ENCODE measurements at regions not wholly inside any gene's neighbourhood (a gene's known extent, or its start where the extent isn't known, plus 50 kb on each side); places are given as distances from the start of the nearest gene placed in this dataset.
"Not testable (repeated sequence)": the region's sequence is repeated elsewhere in the genome, so short reads cannot be mapped to it uniquely, and the experiment has no call there.

DNA sequence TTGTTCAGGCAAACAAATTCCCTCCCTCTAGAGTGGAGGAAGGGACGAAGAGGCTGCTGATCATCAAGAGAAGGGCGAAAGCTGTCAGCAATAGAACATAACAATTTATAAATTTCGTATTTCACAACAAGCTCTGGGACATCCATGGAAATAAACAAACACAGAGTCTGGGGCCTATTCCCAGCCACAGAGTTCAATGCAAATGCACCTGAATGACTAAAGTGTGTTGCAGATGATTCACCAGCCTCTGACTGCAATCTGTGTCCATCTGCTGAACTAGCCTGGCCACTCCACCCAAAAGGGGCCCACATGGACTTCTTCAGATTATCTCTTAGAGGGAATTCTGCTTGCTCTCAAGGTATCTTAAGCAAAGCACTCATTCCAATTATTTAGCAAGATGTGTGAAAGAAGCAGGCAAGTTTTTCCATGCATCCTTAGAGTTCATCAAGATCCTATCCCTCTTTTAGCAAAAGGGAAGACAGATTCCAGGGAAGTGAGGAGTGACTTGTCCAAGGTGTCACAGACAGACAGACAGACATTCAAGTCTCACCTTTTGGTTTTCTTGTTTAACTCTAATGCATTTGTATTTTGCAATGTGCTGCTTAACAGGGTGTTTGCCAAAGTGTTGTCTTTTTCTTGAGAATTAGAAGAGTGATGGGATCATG, 307.8 kb upstream of the PAPPA start:
- H3K36me3 ChIP-seq (ENCODE audit: control insufficient read depth, insufficient read depth, low read length) = no peaks in the 10 kb centered on the region
- DNase-seq (ENCODE audit: extremely low read depth, insufficient read length) = no peak

DNA sequence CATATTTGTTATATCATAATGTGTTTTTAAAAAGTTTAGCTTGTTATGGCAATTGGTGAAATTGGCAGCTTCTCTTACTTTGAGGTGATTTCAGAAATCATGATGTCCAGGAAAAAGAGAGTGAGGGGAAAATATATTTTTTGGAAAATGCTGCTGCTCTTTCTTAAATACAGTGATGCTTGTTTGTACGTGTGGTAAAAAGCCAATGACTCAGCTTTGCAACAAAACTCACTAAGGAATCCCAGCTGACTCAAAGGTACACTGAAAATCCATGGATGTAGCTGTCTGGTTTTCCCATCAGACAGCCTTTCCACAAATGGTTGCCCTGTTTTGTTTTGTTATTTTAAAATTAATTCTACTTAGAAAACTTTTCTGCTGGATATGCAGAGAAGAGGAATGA, 306.4 kb upstream of the PAPPA start:
- no peaks in the 10 kb centered on the region for H3K36me3 ChIP-seq (ENCODE audit: control insufficient read depth, insufficient read depth, low read length)
- no peak for DNase-seq (ENCODE audit: extremely low read depth, insufficient read length)
- TF ChIP-seq, protein P1, sequence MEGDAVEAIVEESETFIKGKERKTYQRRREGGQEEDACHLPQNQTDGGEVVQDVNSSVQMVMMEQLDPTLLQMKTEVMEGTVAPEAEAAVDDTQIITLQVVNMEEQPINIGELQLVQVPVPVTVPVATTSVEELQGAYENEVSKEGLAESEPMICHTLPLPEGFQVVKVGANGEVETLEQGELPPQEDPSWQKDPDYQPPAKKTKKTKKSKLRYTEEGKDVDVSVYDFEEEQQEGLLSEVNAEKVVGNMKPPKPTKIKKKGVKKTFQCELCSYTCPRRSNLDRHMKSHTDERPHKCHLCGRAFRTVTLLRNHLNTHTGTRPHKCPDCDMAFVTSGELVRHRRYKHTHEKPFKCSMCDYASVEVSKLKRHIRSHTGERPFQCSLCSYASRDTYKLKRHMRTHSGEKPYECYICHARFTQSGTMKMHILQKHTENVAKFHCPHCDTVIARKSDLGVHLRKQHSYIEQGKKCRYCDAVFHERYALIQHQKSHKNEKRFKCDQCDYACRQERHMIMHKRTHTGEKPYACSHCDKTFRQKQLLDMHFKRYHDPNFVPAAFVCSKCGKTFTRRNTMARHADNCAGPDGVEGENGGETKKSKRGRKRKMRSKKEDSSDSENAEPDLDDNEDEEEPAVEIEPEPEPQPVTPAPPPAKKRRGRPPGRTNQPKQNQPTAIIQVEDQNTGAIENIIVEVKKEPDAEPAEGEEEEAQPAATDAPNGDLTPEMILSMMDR (IDR thresholded peaks at IDR 0.05; ENCODE audit: insufficient read depth, low read length, poor library complexity, severe bottlenecking) = no peak
- no peaks in the 10 kb centered on the region for H3K27me3 ChIP-seq (replicated peaks; ENCODE audit: control insufficient read depth, insufficient read depth, low read length)
- no peak overlapping the region for H3K4me3 ChIP-seq (replicated peaks; ENCODE audit: low read depth, low read length)

More for the DNA sequence above, 307.8 kb upstream of the PAPPA start:
- H3K4me3 ChIP-seq (replicated peaks; ENCODE audit: low read depth, low read length) = no peak overlapping the region
- no peaks in the 10 kb centered on the region for H3K27me3 ChIP-seq (replicated peaks; ENCODE audit: control insufficient read depth, insufficient read depth, low read length)
- TF ChIP-seq, protein P1 (IDR thresholded peaks at IDR 0.05; ENCODE audit: insufficient read depth, low read length, poor library complexity, severe bottlenecking) = no peak

DNA sequence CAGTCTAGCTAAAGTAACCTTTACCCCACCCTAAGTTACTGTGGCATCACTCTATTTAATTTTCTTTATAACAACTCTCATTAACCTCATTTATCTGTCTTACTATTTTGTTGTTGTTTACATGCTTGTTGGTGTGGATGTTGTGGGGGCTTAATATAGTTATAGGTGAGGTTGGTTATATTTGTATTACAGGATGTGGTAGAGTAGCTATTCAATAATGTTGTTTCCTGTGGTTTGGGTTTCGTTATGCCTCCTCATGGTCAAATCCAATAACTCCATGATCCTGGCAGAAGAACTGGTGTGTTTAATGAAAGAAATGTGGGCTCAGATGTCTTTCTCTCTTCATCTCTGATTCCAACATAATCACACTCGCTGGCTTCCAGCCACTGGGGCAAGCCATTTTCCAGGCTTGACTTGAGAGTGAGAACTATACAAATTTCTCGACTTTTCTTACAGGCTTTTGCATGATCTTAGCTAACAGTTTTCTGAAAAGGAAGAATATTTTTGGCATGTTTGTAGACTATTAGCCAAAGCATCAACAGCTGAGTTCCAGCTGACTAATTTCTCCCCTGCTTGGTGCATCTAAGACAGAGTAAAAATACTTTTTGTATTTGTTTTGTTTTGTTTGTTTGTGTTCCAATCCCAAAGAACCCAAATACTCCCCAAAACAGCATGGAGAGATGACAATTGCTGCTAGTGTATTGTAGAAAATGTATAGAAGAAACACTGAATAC, 303.7 kb upstream of the PAPPA start:
- Histone ChIP-seq H3K36me3 (ENCODE audit: control insufficient read depth, insufficient read depth, low read length) (no peaks in the 10 kb centered on the region), H3K27me3 (replicated peaks; ENCODE audit: control insufficient read depth, insufficient read depth, low read length) (no peaks in the 10 kb centered on the region), H3K4me3 (replicated peaks; ENCODE audit: low read depth, low read length) (no peak overlapping the region)
- DNase-seq (ENCODE audit: extremely low read depth, insufficient read length) = no peak
- TF ChIP-seq, protein P1 (IDR thresholded peaks at IDR 0.05; ENCODE audit: insufficient read depth, low read length, poor library complexity, severe bottlenecking) = no peak

DNA sequence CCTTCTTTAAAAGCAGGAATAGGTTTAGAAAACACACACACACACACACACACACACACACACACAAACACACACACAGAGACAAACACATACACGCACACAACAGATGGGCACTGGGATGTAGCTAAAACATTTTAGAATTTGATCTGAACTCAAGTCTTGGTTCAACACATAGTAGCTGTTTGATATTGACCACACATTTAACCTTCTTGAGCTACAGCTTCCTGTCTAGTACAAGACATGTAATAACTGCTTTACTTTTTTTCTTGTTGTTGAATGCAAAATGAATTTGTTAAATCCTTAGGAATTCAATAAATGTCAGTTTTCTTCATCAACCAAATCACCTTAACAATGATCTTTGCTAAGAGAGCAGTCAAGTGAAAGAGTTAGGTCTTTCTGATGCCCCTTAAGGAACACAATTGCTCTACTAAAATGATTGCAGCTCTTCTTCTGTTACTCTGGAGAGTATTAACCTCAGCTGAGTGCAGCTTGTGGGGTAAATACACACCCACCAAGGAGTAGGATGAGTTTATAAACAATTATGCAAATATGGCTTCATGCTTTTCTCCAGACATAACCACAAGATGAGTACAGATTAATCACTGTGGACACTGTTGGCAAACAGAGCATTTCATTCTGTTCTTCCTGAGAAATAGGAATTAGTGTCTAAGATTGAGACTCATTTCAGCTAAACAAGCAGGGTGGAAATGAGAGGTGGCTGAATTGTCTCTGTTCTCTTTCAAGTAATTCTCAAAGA, 302.9 kb upstream of the PAPPA start:
- Histone ChIP-seq H3K36me3 (ENCODE audit: control insufficient read depth, insufficient read depth, low read length) (no peaks in the 10 kb centered on the region), H3K4me3 (replicated peaks; ENCODE audit: low read depth, low read length) (no peak overlapping the region), H3K27me3 (replicated peaks; ENCODE audit: control insufficient read depth, insufficient read depth, low read length) (no peaks in the 10 kb centered on the region)
- TF ChIP-seq, protein P1 (IDR thresholded peaks at IDR 0.05; ENCODE audit: insufficient read depth, low read length, poor library complexity, severe bottlenecking) = no peak
- no peak for DNase-seq (ENCODE audit: extremely low read depth, insufficient read length)

DNA sequence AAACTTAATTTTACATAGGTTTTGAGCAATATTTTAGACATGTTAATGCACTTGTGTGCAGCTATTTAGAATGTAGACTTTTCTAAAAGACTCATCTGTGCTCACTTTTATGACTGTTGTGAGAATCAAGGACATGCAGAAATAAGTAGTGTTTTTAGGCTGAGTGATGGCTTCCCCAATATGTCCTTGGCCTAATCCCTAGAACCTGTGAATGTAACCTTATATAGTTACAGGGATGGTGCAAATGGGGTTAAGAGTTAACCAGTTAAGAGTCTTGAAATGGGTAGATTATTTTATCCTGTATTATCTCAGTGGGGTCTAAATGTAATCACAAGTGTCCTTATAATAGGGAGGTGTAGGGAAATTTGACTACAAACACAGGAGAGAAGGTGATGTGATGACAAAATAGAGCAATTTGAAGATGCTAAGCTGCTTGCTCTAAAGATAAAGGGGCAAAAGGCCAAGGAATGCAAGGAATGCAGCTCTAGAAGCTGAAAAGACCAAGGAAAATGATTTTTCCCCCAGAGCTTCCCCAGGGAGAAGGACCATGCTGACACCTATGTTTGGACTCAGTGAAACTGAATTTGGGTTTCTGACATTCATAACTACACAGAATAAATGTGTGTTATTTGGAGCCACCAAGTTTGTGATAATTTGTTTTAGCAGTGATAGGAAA, 298.0 kb upstream of the PAPPA start:
- Histone ChIP-seq H3K36me3 (ENCODE audit: control insufficient read depth, insufficient read depth, low read length) (no peaks in the 10 kb centered on the region), H3K27me3 (replicated peaks; ENCODE audit: control insufficient read depth, insufficient read depth, low read length) (no peaks in the 10 kb centered on the region), H3K4me3 (replicated peaks; ENCODE audit: low read depth, low read length) (no peak overlapping the region)
- TF ChIP-seq, protein P1 (IDR thresholded peaks at IDR 0.05; ENCODE audit: insufficient read depth, low read length, poor library complexity, severe bottlenecking) = no peak
- no peak for DNase-seq (ENCODE audit: extremely low read depth, insufficient read length)

DNA sequence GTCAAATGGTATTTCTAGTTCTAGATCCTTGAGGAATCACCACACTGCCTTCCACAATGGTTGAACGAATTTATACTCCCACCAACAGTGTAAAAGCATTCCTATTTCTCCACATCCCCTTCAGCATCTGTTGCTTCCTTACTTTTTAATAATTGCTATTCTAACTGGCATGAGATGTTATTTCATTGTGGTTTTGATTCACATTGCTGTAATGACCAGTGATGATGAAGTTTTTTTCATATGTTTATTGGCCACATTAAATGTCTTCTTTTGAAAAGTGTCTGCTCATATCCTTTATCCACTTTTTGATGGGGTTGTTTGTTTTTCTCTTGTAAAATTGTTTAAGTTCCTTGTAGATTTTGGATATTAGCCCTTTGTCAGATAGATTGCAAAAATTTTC, 295.2 kb upstream of the PAPPA start:
- H3K36me3 ChIP-seq (ENCODE audit: control insufficient read depth, insufficient read depth, low read length); DNase-seq (ENCODE audit: extremely low read depth, insufficient read length); H3K27me3 ChIP-seq (replicated peaks; ENCODE audit: control insufficient read depth, insufficient read depth, low read length); H3K4me3 ChIP-seq (replicated peaks; ENCODE audit: low read depth, low read length): not testable (repeated sequence)

All from GM06990 (cell line).